Hepatocyte (in vitro differentiated cells): ENCODE measurements at regions not wholly inside any gene's neighbourhood (a gene's known extent, or its start where the extent isn't known, plus 50 kb on each side); places are given as distances from the start of the nearest gene placed in this dataset.

ENCODE experiments used
- DNase-seq: peaks from one replicate; pipeline ENCODE4 v3.0.0-alpha.2; 2016; ENCODE audit warnings: low spot score
- H2AFZ ChIP-seq: fragments of 200-600 bp; sonication (generic); 2 replicates; pipeline ENCODE4 v1.6.0; 2016; ENCODE audit warnings: antibody characterized with exemption, mild to moderate bottlenecking
- H3K27ac ChIP-seq: fragments of 200-600 bp; sonication (generic); 2 replicates; pipeline ENCODE4 v1.5.1; 2016; ENCODE audit warnings: mild to moderate bottlenecking
- H3K27me3 ChIP-seq: fragments of 200-600 bp; sonication (generic); 2 replicates; pipeline ENCODE4 v1.6.1; 2016
- H3K36me3 ChIP-seq: fragments of 200-600 bp; sonication (generic); replicated peaks from 2 replicates; pipeline ENCODE4 v1.5.1; 2016; ENCODE audit warnings: low read depth; ENCODE audit not compliant: insufficient read depth
- H3K4me1 ChIP-seq: fragments of 200-600 bp; sonication (generic); 2 replicates; pipeline ENCODE4 v1.5.1; 2016; ENCODE audit warnings: mild to moderate bottlenecking, moderate library complexity; ENCODE audit not compliant: insufficient read depth
- H3K4me2 ChIP-seq: fragments of 200-600 bp; sonication (generic); 2 replicates; pipeline ENCODE4 v1.6.0; 2016
- H3K4me3 ChIP-seq: fragments of 200-600 bp; sonication (generic); 2 replicates; pipeline ENCODE4 v1.5.1; 2016; ENCODE audit warnings: mild to moderate bottlenecking
- H3K79me2 ChIP-seq: fragments of 200-600 bp; sonication (generic); 2 replicates; pipeline ENCODE4 v1.6.0; 2017; ENCODE audit warnings: mild to moderate bottlenecking
- H3K9me2 ChIP-seq: fragments of 200-600 bp; sonication (generic); replicated peaks from 2 replicates; pipeline ENCODE4 v1.6.0; 2017; ENCODE audit warnings: mild to moderate bottlenecking; ENCODE audit not compliant: insufficient read depth
- H3K9me3 ChIP-seq: fragments of 200-600 bp; sonication (generic); 2 replicates; pipeline ENCODE4 v1.5.1; 2016; ENCODE audit warnings: low read depth, mild to moderate bottlenecking
- H4K20me1 ChIP-seq: fragments of 200-600 bp; sonication (generic); 2 replicates; pipeline ENCODE4 v1.6.0; 2016; ENCODE audit warnings: mild to moderate bottlenecking; ENCODE audit not compliant: insufficient read depth, poor library complexity, severe bottlenecking
- CTCF ChIP-seq: fragments of 200-600 bp; sonication (generic); IDR thresholded peaks from 2 replicates; pipeline ENCODE4 v1.5.1; 2016; ENCODE audit warnings: antibody characterized with exemption, mild to moderate bottlenecking; ENCODE audit not compliant: poor library complexity
- EZH2 ChIP-seq: fragments of 200-600 bp; sonication (generic); IDR thresholded peaks from 2 replicates; pipeline ENCODE4 v1.6.1; 2016; ENCODE audit warnings: antibody characterized with exemption, mild to moderate bottlenecking, borderline replicate concordance
- EZH2phosphoT487 ChIP-seq: fragments of 200-600 bp; sonication (generic); IDR thresholded peaks from one replicate; pipeline ENCODE4 v1.6.1; 2018; ENCODE audit warnings: antibody characterized with exemption, mild to moderate bottlenecking, low read depth, moderate library complexity; ENCODE audit not compliant: unreplicated experiment, severe bottlenecking
- WGBS: methylation state at CpG from one replicate; pipeline ENCODE4 v1.1.6; 2016; ENCODE audit warnings: low lambda C conversion rate; ENCODE audit errors: missing lambda C conversion rate; 5-methylcytosine and 5-hydroxymethylcytosine counted together

- Histone ChIP-seq H3K79me2 (no peaks in the 10 kb centered on the region), H3K4me2 (no peak overlapping the region), H3K4me1 (no peaks in the 10 kb centered on the region), H3K9me3 (no peaks in the 10 kb centered on the region), H2AFZ (no peak overlapping the region), H3K27me3 (no peaks in the 10 kb centered on the region), H4K20me1 (no peaks in the 10 kb centered on the region), H3K36me3 (no peaks in the 10 kb centered on the region), H3K27ac (no peak overlapping the region), H3K4me3 (no peak overlapping the region), H3K9me2 (no peaks in the 10 kb centered on the region)
- 79% methylated on average over 2 of the region's 2 CpGs for WGBS
- DNase-seq, result no peak
- TF ChIP-seq EZH2phosphoT487 (no peak), EZH2 (no peak), CTCF (no peak)
These were observed 120.2 kb downstream of the OXSM start for GRCh38 chr3:25910105-25910504.

- peak; percentile 24 for DNase-seq
- TF ChIP-seq CTCF (peak; percentile 30), EZH2phosphoT487 (no peak)
- H3K4me3 ChIP-seq, result no peak overlapping the region
- no peaks in the 10 kb centered on the region for H3K4me1 ChIP-seq
- no peaks in the 10 kb centered on the region for H3K9me2 ChIP-seq
- 67% methylated on average over 4 of the region's 4 CpGs for WGBS
- no peak overlapping the region for H2AFZ ChIP-seq
- H3K79me2 ChIP-seq, result no peaks in the 10 kb centered on the region
- H4K20me1 ChIP-seq, result no peaks in the 10 kb centered on the region
- H3K27ac ChIP-seq, result no peak overlapping the region
- H3K36me3 ChIP-seq, result no peaks in the 10 kb centered on the region
- no peaks in the 10 kb centered on the region for H3K9me3 ChIP-seq
- no peak overlapping the region for H3K4me2 ChIP-seq
- H3K27me3 ChIP-seq, result no peaks in the 10 kb centered on the region
These were observed 121.1 kb downstream of the OXSM start for GRCh38 chr3:25910997-25911396.

GRCh38 chr3:25911525-25912295 is 121.8 kb downstream of the OXSM start:
- no peaks in the 10 kb centered on the region for H3K27me3 ChIP-seq
- H3K4me3 ChIP-seq, result no peak overlapping the region
- H3K79me2 ChIP-seq, result no peaks in the 10 kb centered on the region
- H3K9me3 ChIP-seq, result no peaks in the 10 kb centered on the region
- DNase-seq, result no peak
- H4K20me1 ChIP-seq, result no peaks in the 10 kb centered on the region
- H2AFZ ChIP-seq, result no peak overlapping the region
- H3K4me2 ChIP-seq, result no peak overlapping the region
- H3K4me1 ChIP-seq, result no peaks in the 10 kb centered on the region
- WGBS, result 87% methylated on average over 7 of the region's 7 CpGs
- no peaks in the 10 kb centered on the region for H3K9me2 ChIP-seq
- no peak overlapping the region for H3K27ac ChIP-seq
- TF ChIP-seq EZH2, result no peak
- no peak for TF ChIP-seq CTCF
- TF ChIP-seq EZH2phosphoT487, result no peak
- no peaks in the 10 kb centered on the region for H3K36me3 ChIP-seq

- Histone ChIP-seq H3K27ac (no peak overlapping the region), H3K4me1 (no peaks in the 10 kb centered on the region), H3K79me2 (no peaks in the 10 kb centered on the region), H3K9me3 (no peaks in the 10 kb centered on the region), H3K27me3 (no peaks in the 10 kb centered on the region), H3K4me2 (no peak overlapping the region), H4K20me1 (no peaks in the 10 kb centered on the region), H3K36me3 (no peaks in the 10 kb centered on the region), H3K4me3 (no peak overlapping the region), H2AFZ (no peak overlapping the region), H3K9me2 (no peaks in the 10 kb centered on the region)
- no peak for TF ChIP-seq CTCF
- TF ChIP-seq EZH2, result no peak
- no peak for TF ChIP-seq EZH2phosphoT487
- DNase-seq, result no peak
These were observed 123.3 kb downstream of the OXSM start for GRCh38 chr3:25913179-25913578.
